ACHN (cell line): ENCODE measurements at regions not wholly inside any gene's neighbourhood (a gene's known extent, or its start where the extent isn't known, plus 50 kb on each side); places are given as distances from the start of the nearest gene placed in this dataset.
"Not testable (repeated sequence)": the region's sequence is repeated elsewhere in the genome, so short reads cannot be mapped to it uniquely, and the experiment has no call there.

ENCODE experiments used
- DNase-seq: peaks from one replicate; pipeline ENCODE4 v3.0.0-alpha.2; 2015
- in situ Hi-C: cut with HindIII; loops from 2 replicates; pipeline ENCODE4 v1.10.0; 2017; ENCODE audit warnings: low sequenced_read_pairs, low pct_ligation_motif_present, low pct_unique_long_range_greater_than_20kb

DNA sequence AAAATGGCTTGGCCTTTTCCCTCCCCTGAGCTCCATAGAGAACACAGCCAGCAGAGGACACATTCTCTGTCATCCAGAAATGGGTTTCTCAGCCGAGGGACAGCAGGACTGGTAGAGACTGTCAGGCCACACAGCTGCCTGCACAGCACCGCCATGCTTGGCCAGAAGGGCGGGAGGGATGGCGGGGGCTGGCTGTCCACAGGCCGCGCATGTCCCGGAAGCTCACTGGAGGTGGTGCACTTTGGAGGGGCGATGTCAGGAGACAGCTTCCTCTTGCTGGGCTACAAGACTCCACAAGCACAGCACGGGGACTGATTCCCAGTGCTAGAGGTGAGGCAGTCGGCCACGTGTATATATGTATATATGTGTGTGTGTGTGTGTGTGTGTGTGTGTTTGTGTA is 125.3 kb downstream of the GOLGA6L4 start:
- DNase-seq, in situ Hi-C loops: not testable (repeated sequence)

- in situ Hi-C loops, DNase-seq: not testable (repeated sequence)
These were observed 148.8 kb downstream of the GOLGA6L4 start for GRCh38 chr15:84384421-84384820.

- DNase-seq, result no peak
- in situ Hi-C loops, result no loop called here
These were observed 151.5 kb downstream of the GOLGA6L4 start for GRCh38 chr15:84387086-84387485.

DNA sequence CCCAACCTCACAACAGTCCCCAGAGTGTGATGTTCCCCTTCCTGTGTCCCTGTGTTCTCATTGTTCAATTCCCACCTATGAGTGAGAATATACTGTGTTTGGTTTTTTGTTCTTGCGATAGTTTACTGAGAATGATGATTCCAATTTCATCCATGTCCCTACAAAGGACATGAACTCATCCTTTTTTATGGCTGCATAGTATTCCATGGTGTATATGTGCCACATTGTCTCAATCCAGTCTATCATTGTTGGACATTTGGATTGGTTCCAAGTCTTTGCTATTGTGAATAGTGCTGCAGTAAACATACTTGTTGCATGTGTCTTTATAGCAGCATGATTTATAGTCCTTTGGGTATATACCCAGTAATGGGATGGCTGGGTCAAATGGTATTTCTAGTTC is 152.6 kb downstream of the GOLGA6L4 start:
- DNase-seq, in situ Hi-C loops: not testable (repeated sequence)

GRCh38 chr15:84388638-84389037 is 153.1 kb downstream of the GOLGA6L4 start:
- DNase-seq, in situ Hi-C loops: not testable (repeated sequence)

GRCh38 chr15:84390324-84390723 is 154.8 kb downstream of the GOLGA6L4 start:
- DNase-seq, in situ Hi-C loops: not testable (repeated sequence)

GRCh38 chr15:84391191-84391590 is 155.6 kb downstream of the GOLGA6L4 start:
- in situ Hi-C loops, result no loop called here
- DNase-seq, result no peak

DNA sequence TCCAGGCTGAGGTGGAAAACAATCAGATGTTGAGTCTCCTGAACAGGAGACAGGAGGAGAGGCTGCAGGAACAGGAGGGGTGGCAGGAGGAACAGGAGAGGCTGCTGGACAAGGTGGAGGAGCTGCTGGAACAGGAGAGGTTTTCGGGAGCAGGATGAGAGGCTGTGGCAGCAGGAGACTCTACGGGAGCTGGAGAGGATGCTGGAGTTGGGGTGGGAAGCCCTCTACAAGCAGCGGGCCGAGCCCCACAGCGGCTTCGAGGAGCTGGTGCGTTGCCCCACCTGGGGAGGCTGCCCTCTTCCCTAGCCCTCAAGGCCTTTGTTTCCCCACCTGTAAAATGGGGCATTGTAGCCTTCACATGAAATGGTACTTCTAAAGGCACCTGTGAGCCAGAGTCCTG is 156.4 kb downstream of the GOLGA6L4 start:
- DNase-seq, in situ Hi-C loops: not testable (repeated sequence)

DNA sequence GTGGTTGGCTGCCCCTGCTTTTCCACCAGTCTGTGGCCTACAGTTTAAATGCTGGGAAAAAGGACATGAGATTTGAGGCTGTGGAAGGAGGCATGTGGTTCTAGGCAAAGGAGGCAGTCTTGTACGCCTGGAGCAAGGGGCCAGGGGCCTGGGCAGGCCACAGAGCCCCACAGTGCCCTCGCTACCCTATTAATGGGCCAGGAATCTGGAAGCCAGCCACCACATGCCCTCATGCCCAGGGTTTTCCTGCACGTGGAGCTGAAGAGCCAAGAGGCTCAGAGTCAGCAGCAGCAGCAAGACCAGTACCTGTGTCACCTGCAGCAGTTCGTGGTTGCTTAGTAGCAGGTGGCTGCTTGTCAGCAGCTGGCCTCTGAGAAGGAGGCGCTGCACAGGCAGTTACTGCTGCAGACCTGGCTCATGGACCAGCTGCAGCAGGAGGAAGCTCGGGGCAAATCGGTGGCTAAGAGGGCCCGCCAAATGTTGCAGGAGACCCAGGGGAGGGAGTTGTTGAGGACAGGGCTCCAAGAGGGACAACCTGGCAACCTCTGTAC is 157.9 kb downstream of the GOLGA6L4 start:
- in situ Hi-C loops, DNase-seq: not testable (repeated sequence)

- DNase-seq, in situ Hi-C loops: not testable (repeated sequence)
These were observed 158.4 kb downstream of the GOLGA6L4 start for GRCh38 chr15:84393966-84394365.

DNA sequence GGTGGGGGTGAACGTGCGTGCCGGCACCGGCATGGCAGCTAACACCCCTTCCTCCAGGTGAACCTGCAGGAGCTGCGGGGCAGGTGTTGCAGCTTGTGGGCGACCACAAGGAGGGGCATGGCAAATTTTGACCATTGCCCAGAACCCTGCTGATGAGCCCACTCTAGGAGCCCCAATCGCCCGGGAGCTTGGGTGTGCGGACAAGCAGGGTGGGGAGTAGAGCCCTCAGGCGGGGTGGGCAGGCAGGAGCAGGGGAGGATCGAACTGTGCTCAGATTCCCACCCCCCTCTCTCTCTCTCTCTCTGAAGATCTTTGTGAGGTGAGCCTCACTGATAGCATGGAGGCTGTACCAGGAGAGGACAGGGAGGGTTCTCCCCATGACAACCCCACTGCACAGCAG is 159.8 kb downstream of the GOLGA6L4 start:
- DNase-seq, in situ Hi-C loops: not testable (repeated sequence)

DNA sequence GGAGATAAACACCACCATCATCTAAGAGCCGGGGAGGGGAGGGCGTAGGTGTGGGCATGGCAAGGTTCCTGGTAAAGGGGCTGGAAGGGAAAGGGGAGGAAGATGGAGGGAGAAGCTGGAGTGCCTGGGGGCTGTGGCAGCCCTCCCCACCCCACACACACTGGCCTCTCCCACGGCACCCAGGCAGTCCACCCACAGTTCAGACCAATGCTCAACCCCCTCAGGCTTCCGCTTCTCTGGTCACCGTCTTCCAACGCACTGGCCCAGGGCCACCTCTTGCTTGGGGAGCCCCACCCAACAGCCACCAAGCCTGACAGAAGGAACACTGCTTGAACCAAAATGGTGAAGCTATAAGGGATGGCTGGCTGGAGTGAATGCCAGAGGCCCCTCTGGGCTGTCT is 160.3 kb downstream of the GOLGA6L4 start:
- in situ Hi-C loops, DNase-seq: not testable (repeated sequence)

DNA sequence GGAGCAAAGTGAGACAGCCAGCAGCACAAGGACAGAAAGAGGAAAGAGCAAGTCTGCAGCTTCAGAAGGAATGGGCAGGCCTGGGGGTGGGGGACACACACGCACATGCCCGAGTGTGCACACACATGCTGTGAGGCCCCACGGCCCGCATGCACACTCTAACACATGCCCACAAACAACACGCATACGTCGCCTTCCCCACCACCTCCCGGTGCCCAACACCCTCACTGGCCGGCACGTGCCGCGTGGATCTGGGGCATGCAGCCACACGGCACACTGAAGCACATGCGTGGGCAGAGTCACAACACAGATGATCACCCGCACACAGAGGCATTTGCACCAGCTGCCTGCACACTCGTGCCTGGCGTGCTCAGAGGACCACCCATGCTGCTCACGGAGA is 161.5 kb downstream of the GOLGA6L4 start:
- in situ Hi-C loops, result not testable (repeated sequence)

DNA sequence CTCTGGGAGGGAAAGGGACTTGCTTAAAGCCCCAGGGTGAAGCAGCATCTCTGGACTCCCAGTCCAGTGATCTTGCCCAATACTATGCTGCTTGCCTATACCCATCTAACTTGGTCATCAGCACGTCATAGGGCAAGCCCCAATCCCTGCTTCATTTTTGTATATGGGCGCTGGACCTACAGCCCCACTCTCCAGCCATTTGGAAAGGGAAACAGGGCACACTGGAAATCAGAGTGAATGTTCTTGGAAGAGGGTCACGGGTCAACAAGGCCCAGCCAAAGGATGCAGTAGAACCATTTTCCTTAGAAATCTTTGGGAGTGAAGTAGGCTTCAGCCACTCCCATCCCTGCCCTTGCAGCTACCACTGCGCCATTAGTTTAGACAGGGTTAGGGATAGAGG is 162.5 kb downstream of the GOLGA6L4 start:
- not testable (repeated sequence) for DNase-seq

More for the DNA sequence above, 161.5 kb downstream of the GOLGA6L4 start:
- not testable (repeated sequence) for DNase-seq

GRCh38 chr15:84398763-84399701 is 163.5 kb downstream of the GOLGA6L4 start:
- in situ Hi-C loops, result no loop called here
- no peak for DNase-seq

More for the DNA sequence above, 162.5 kb downstream of the GOLGA6L4 start:
- in situ Hi-C loops, result not testable (repeated sequence)

DNA sequence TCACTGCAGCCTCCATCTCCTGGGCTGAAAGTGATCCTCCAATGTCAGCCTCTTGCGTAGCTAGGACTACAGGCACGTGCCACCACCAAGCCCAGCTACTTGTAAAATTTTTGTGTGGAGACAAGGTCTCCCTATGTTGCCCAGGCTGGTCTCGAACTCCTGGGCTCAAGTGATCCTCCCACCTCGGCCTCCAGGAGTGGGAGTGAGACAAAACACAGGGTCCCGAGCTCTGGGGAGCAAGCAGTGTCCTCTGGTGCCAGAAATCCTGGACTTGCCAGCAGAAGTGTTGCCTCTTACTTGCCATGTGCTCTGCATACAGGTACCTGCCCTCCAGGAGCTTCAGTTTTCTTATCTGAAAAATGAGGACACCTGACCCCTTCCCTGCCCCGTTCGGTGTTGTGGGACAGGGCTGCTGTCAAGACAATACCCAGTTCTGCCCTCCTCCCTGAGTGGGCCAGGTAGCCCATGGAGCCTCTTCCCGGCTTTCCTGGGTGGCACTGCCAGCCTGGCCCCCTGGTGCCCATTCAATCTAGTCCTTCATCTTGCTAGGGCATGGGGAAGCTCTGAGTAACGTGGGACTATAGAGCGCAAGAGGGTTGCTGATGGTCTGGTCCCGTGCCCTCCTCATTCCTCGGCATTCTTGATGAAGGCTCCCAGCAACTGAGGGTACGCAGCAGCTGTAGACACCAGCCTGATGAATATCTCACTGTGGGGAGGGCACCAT is 164.6 kb downstream of the GOLGA6L4 start:
- DNase-seq, result no peak
- in situ Hi-C loops, result no loop called here

DNA sequence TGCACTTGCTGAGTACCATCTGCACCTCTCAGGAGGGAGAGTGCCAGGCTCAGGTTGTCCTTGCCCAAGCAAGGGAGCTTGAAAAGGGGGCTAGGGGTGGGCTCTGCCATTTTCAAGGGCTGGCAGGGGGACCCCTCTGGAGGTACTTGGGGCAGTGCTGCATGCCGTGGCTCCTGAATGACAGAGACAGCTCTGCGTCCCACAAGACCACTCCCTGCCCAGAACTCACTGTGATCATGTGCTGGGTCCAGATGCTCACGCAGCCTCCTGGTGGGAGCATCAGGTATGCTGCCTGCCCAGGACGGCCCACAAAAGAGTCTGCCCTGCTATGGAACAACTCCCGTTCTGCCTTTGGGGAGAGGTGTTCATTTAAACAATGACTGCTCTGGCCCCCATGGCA is 165.2 kb downstream of the GOLGA6L4 start:
- in situ Hi-C loops, result no loop called here
- no peak for DNase-seq

- DNase-seq, in situ Hi-C loops: not testable (repeated sequence)
These were observed 165.9 kb downstream of the GOLGA6L4 start for GRCh38 chr15:84401461-84401860.
